ENCODE measurements at regions not wholly inside any gene's neighbourhood (a gene's known extent, or its start where the extent isn't known, plus 50 kb on each side); places are given as distances from the start of the nearest gene placed in this dataset.

DNA sequence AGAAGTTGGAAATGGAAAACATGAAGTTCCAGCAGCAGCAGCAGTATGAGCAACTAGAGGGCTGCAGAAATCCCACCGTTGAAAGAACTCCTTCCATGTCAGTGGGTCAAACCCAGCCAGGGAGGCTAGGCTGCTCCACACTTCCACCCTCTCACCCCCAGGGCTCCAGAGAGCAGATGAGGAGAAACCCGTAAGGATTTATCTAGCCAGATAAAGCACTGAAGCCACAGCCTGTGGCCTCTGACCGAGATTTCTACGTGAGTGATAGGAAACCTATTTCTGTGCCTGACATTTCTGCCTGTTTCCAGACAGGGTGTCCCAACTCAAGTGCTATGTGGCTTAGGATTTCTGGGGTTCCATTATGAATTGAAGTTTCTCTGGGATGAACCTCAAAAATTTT is 100.0 kb upstream of the EEA1 start:
- H3K9me2 ChIP-seq (ENCODE audit: insufficient read depth), result no peaks in the 10 kb centered on the region
- no peak overlapping the region for H3K4me2 ChIP-seq
- no peaks in the 10 kb centered on the region for H3K36me3 ChIP-seq (ENCODE audit: low read depth)
- ChIA-PET POLR2A (ENCODE audit: unreplicated experiment) (no interaction called here), CTCF (interaction anchor here (0.6 kb wide), 1 partner anchor 13 kb away, joined by 3 read pairs; no protein-coding TSS in a partner anchor)
- TF ChIP-seq EZH2 (IDR thresholded peaks at IDR 0.05; ENCODE audit: low read depth), result no peak
- TF ChIP-seq, protein P1, sequence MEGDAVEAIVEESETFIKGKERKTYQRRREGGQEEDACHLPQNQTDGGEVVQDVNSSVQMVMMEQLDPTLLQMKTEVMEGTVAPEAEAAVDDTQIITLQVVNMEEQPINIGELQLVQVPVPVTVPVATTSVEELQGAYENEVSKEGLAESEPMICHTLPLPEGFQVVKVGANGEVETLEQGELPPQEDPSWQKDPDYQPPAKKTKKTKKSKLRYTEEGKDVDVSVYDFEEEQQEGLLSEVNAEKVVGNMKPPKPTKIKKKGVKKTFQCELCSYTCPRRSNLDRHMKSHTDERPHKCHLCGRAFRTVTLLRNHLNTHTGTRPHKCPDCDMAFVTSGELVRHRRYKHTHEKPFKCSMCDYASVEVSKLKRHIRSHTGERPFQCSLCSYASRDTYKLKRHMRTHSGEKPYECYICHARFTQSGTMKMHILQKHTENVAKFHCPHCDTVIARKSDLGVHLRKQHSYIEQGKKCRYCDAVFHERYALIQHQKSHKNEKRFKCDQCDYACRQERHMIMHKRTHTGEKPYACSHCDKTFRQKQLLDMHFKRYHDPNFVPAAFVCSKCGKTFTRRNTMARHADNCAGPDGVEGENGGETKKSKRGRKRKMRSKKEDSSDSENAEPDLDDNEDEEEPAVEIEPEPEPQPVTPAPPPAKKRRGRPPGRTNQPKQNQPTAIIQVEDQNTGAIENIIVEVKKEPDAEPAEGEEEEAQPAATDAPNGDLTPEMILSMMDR (conservative IDR thresholded peaks at IDR 0.05), result no peak
- no peaks in the 10 kb centered on the region for H3F3A ChIP-seq (ENCODE audit: insufficient read depth, low read depth)
- H3K27ac ChIP-seq, result no peak overlapping the region
- H3K4me1 ChIP-seq (replicated peaks; ENCODE audit: insufficient read depth), result no peaks in the 10 kb centered on the region
- no peaks in the 10 kb centered on the region for H4K20me1 ChIP-seq (ENCODE audit: insufficient read depth)
- BruUV-seq (replicated peaks), result no TSS peak
- H3K4me3 ChIP-seq, result no peak overlapping the region
- intact Hi-C loops (cut with micrococcal nuclease; ENCODE audit: unreplicated experiment), result no loop called here
- no peaks in the 10 kb centered on the region for H3K79me2 ChIP-seq (ENCODE audit: low read depth)
- no peak for DNase-seq
- H2AFZ ChIP-seq, result no peak overlapping the region
- H3K9me3 ChIP-seq (ENCODE audit: insufficient read depth, low read depth), result 0 out of 2 replicates have a peak, but pooled peaks cover 3% of the 10 kb centered on the region
- H3K27me3 ChIP-seq (ENCODE audit: insufficient read depth, low read depth), result no peaks in the 10 kb centered on the region

DNA sequence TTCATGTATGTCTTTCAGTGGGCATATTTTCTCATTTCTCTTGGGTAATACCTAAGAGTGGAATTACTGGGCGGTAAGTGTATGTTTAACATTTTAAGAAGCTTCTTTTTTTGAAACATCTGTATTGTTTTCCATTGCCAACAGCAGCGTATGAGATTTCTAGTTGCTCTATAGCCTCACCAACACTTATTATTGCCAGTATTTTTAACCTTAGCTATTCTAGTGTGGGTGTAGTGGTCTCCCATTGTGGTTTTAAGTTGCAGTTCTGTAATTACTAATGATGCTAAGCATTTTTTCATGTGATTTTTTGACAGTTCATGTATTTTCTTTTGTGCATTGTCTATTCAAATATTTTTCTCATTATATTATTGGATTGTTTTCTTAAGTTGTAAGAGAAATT is 101.9 kb upstream of the EEA1 start:
- intact Hi-C loops (cut with micrococcal nuclease; ENCODE audit: unreplicated experiment), result no loop called here
- Histone ChIP-seq H2AFZ (no peak overlapping the region), H3K9me3 (ENCODE audit: insufficient read depth, low read depth) (0 out of 2 replicates have a peak, but pooled peaks cover 3% of the 10 kb centered on the region), H3K4me3 (no peak overlapping the region), H3K4me1 (replicated peaks; ENCODE audit: insufficient read depth) (no peaks in the 10 kb centered on the region), H3K4me2 (no peak overlapping the region), H3K36me3 (ENCODE audit: low read depth) (no peaks in the 10 kb centered on the region), H3K27me3 (ENCODE audit: insufficient read depth, low read depth) (no peaks in the 10 kb centered on the region), H4K20me1 (ENCODE audit: insufficient read depth) (no peaks in the 10 kb centered on the region), H3K9me2 (ENCODE audit: insufficient read depth) (no peaks in the 10 kb centered on the region), H3K79me2 (ENCODE audit: low read depth) (no peaks in the 10 kb centered on the region), H3F3A (ENCODE audit: insufficient read depth, low read depth) (no peaks in the 10 kb centered on the region), H3K27ac (no peak overlapping the region)
- CTCF ChIA-PET, result no interaction called here
- TF ChIP-seq, protein P1 (conservative IDR thresholded peaks at IDR 0.05), result no peak
- TF ChIP-seq EZH2 (IDR thresholded peaks at IDR 0.05; ENCODE audit: low read depth), result no peak
- no peak for DNase-seq
- POLR2A ChIA-PET (ENCODE audit: unreplicated experiment), result no interaction called here
- BruUV-seq (replicated peaks), result no TSS peak

DNA sequence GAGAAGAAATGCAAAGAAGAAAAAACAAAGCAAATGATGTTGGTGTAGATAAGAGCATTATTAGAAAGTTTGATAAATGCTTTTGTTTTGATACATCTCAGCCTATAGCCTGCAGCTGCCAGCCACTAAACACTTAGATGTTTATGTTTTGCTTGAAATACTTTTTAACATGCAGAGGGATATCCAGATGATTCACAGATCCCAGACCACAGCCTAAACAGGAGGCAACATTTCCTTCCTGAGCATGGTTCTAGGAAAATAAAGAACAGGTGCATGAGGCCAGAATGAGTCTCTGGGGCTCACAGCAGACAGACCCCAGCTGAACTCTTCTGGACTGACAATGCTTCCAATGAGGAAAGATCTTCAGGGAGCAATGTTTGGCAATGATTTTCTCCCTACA is 103.7 kb upstream of the EEA1 start:
- POLR2A ChIA-PET (ENCODE audit: unreplicated experiment), result no interaction called here

More for the DNA sequence above, 103.7 kb upstream of the EEA1 start:
- TF ChIP-seq EZH2 (IDR thresholded peaks at IDR 0.05; ENCODE audit: low read depth), result no peak
- TF ChIP-seq, protein P1 (conservative IDR thresholded peaks at IDR 0.05), result no peak
- intact Hi-C loops (cut with micrococcal nuclease; ENCODE audit: unreplicated experiment), result no loop called here
- Histone ChIP-seq H3K4me3 (no peak overlapping the region), H4K20me1 (ENCODE audit: insufficient read depth) (no peaks in the 10 kb centered on the region), H3K79me2 (ENCODE audit: low read depth) (no peaks in the 10 kb centered on the region), H3K9me2 (ENCODE audit: insufficient read depth) (no peaks in the 10 kb centered on the region), H2AFZ (no peak overlapping the region; the same call in 1 of the 2 replicates), H3K4me1 (replicated peaks; ENCODE audit: insufficient read depth) (no peaks in the 10 kb centered on the region), H3F3A (ENCODE audit: insufficient read depth, low read depth) (no peaks in the 10 kb centered on the region), H3K36me3 (ENCODE audit: low read depth) (no peaks in the 10 kb centered on the region), H3K4me2 (no peak overlapping the region), H3K27ac (no peak overlapping the region), H3K27me3 (ENCODE audit: insufficient read depth, low read depth) (no peaks in the 10 kb centered on the region), H3K9me3 (ENCODE audit: insufficient read depth, low read depth) (peaks cover 3% of the 10 kb centered on the region; the same call in 1 of the 2 replicates)
- no peak for DNase-seq
- no TSS peak for BruUV-seq (replicated peaks)
- CTCF ChIA-PET, result no interaction called here
